Skeletal muscle cell (primary cell): ENCODE measurements at regions not wholly inside any gene's neighbourhood (a gene's known extent, or its start where the extent isn't known, plus 50 kb on each side); places are given as distances from the start of the nearest gene placed in this dataset.
"Not testable (repeated sequence)": the region's sequence is repeated elsewhere in the genome, so short reads cannot be mapped to it uniquely, and the experiment has no call there.

ENCODE experiments used
- DNase-seq: peaks from one replicate; pipeline ENCODE4 v3.0.0-alpha.2; 2010; ENCODE audit warnings: low read depth
- H3K4me3 ChIP-seq: 2 replicates; pipeline ENCODE4 v1.5.1; 2011; ENCODE audit warnings: low read depth, mild to moderate bottlenecking, control low read depth, low read length, moderate library complexity

DNA sequence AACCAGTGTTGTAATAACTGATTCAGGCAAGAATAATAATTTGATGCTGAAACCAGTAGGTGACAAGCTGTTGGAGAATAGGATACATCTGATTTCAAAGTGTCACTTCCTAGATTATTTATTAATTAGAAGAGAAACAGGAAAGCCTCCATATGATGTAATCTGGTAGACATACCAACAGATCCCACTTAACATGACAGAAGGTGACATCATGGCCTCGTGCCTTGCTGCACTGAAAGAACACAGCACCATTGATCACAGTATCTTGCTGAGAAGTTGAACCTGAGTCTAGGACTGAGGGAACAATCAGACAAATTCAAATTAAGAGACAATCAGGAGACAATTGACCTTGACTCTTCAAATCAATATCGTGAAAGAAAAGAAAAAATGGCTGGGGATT lies 131.6 kb upstream of the DLGAP1 start:
- no peak for DNase-seq
- H3K4me3 ChIP-seq: no peak overlapping the region

DNA sequence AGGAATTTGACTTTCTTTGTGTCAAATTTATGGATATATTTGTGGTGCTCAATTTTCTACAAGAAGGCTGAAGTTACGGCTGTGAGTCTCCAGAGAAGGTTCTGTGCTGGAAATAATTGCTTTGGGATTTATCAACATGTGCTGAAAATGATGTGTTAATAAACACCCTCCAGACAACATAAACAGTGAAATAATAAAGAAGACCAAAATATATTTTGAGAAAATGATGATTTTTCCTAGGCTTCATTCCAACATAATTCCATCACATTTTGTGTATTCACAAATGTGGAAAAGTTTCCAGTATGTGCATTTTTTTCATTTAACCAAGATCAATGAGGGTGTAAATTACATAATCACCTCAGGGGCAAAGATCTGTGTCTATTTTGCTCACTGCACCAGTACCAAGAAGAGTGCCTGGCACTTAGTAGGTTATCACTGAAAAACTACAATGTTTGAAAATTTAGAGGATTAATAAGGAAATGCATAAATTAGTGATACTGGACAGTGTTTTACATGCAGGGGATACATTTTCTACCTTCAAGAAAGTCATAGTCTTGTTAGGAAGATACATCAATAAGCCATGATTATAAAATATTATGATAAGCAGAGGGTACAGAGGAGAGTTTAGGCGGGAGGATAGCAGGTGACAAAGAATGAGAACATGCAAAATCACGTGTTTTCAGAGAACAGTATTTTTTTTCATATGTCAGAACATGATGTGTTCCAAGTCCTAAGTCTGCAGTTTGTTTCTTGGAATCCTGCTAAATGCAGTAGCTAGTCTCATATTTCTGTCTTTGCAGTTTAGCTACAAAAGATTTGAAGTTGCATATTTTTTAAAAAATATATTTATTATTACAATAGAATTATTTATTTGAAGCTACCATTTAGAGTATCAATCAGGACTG lies 127.6 kb upstream of the DLGAP1 start:
- no peak overlapping the region for H3K4me3 ChIP-seq
- no peak for DNase-seq

DNA sequence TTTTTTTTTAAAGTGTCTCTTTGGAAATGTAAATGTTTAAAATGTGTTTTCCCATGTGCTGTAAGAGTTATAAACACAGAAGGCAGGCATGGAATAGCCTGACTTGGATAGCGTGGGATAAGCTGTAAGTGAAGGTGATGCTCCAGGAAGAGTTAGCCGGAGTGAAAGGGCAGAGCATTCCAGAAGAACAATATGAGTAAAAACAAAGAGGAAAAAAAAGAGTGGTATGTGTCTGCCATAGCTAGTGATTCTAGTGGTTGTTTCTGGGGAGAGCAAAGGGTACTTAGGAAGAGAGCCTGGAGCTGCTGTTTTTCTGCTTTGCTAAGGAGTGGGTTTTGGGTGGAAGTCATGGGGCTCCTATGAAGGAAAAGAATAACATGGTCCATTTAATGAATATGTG lies 126.9 kb upstream of the DLGAP1 start:
- DNase-seq: no peak
- H3K4me3 ChIP-seq: no peak overlapping the region

DNA sequence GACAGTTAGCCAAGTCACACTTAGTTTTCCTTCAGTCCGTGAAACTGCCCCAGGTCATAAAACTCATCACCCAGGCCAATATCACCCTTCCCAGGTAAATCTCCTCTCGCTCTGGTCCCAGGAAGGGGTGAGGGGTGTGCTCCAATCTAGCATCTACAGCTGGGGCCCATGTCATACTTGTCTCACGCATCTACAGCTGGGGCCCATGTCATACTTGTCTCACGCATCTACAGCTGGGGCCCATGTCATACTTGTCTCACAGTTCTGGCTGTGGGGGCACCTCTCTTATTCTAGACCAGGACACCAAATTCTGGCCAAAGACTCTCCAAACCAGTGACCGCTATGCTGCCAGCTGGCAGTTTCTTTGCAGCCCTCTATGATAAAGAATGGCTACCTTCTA lies 123.3 kb upstream of the DLGAP1 start:
- no peak overlapping the region for H3K4me3 ChIP-seq
- DNase-seq: no peak

DNA sequence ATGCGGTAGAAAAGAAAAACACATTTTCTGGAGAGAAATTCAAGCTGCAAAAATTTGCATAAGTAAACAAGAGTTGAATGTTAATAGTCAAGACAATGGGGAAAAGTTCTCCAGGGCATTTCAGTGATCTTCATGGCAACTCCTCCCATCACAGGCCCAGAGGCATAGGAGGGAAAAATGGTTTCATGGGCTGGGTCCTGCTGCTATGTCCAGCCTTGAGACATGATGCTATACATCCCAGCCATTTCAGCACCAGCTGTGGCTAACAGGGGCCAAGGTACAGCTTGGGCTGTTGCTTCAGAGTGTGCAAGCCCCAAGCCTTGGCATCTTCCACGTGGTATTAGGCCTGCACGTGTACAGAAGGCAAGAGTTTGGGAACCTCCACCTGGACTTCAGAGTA lies 118.6 kb upstream of the DLGAP1 start:
- no peak for DNase-seq

DNA sequence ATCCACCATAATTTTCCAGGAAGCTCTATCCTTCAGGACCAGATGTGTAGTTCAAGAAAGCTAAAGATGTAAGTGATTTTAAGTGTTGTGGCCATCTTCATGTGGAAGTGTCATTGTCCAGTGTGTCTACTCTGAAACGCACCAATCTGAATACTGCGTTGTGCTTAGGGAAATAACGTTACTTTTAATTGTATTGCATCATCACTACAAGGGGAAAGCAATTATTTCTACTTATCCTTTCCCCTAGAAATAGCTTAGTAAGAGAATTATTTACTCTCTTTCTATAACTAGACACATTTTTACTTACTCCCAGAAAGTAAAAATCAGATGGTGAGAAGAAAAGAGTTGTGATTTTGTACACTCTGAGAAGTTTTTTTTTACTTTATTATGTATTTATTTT lies 102.4 kb upstream of the DLGAP1 start:
- no peak overlapping the region for H3K4me3 ChIP-seq
- no peak for DNase-seq

More for the DNA sequence above, 118.6 kb upstream of the DLGAP1 start:
- no peak overlapping the region for H3K4me3 ChIP-seq

DNA sequence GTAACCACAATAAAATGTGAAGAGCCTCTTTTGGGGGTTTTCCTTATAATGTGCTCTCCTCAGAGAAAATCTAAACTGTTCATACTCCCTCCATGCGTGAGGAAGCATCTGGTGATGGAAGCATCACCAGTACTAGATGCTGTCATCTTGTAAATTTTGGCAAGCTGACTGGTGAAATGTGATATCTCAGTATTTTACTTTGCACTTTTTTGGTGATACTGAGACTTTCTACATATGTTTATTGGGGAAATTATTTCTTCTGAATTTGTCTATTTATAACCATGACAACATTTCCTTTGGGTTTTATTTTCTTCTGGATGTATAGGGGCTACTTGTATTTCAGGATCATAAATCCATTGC lies 95.9 kb upstream of the DLGAP1 start:
- DNase-seq: no peak
- no peak overlapping the region for H3K4me3 ChIP-seq

DNA sequence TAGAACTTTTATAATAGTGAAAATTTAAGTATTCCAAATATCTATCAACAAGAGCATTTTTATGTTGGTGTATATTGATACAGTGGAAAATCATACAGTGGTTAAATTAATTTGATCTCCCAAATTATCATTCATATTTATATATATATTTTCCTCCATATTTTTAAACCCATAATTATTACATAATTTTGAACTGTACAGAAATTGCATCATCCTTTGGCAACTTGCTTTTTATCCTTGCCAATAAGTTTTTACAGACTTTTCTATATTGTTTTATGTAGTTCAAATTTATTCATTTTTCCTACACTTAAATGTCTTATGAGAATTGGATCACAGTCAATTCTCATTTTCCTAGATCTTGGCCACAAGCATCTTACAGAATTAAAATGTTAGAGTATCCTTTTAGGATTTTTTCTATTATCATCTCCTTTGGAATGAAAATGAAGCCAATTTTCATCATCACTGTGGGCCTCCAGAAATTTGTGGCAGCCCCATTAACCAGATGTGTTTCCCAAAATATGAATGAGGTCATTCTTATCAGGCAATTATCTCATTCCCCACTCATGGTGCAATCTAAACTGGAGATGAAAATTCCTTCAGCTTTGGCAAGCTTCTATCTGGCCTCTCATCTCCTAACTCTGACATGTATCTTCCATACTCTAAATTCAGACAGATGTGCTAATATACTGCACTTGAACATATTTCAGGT lies 94.2 kb upstream of the DLGAP1 start:
- no peak overlapping the region for H3K4me3 ChIP-seq
- no peak for DNase-seq

DNA sequence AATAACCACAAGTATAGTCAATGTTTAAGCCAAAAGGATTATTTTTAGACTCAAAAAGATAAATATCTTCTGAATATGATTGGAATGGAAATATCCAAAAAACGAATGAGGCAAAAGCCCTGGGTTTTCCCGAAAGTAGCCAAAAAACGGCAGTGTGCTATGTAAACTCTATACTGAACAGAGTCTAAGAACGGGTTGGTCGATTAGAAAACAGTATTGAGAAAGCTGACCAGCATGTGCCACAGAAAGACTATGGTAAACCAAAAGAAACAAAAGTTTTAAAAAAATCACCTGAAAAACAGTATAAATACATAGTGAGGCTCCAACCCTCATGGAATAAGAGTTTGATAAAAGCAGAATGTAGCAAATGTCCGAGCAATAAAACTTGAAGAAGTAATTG lies 92.0 kb upstream of the DLGAP1 start:
- H3K4me3 ChIP-seq: no peak overlapping the region
- no peak for DNase-seq

DNA sequence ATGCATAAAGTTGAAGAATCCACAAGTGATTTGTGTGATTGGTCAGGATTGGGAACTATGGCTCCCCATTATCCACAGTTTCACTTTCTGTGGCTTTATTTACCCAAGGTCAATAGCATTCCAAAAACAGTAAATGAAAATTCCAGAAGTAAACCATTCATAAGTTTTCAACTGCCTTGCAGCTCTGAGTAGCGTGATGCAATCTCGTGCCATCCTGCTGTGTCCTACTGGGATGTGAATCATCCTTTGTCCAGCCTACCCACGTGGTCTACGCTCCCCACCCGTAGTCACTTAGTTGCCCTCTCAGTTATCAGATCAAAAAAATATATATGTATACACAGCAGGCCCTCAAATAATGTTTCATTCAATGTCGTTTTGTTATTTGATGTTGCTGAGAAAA lies 89.0 kb upstream of the DLGAP1 start:
- no peak for DNase-seq
- no peak overlapping the region for H3K4me3 ChIP-seq

DNA sequence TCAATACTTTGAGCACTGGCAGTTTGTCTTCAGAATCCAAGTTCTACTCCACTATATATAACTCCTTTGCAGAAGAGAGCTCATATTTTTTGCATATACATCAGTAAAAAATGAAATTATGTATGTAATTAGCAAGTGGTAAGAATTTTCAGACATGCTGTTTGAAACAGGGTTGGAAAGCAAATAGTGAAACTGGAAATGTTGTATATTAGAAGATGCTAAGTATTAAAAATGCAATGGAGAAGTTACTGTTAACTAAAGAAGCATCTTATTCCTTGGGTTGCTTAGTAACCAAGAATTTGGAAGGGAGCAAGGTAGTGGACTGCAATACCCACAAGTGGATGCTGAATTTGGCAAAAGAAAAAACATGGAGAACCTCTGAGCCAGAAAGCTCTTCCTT lies 88.6 kb upstream of the DLGAP1 start:
- no peak overlapping the region for H3K4me3 ChIP-seq
- DNase-seq: no peak

DNA sequence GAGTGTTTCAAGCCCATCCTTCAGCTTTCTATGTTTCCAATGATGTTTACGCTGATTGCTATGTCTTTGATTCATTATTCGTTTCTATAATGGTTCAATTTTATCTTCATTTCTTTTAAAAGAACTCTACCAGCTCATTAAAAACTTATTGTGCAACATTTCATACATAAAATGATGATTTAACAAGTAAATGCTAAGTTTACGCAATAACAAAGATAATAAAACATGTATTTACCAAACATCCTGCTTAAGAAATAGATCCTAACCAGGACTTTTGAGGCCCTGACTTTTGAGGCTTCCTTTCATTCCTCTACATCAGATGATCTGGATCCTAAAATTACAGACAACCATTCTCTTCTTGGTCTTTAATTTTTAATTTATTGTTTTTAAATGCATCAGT lies 86.5 kb upstream of the DLGAP1 start:
- no peak for DNase-seq
- H3K4me3 ChIP-seq: no peak overlapping the region

DNA sequence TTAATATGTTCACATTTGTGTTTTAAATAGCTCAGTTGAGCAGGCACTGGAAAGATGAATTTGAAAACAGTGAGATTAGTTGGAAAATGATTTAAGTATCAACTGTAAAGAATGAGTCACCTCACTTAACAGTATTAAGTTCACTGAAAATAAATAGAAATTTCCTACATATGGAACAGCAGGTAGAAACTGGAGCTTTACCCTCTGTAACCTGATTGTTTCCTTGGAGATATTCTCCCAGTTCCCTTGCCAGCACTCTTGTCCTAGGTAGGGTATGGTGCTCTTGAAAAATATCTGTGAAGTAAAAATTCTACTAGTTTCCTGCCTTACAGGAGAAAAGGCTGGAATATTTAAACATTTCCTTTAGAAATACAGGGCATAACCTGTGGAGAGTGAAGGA lies 81.3 kb upstream of the DLGAP1 start:
- H3K4me3 ChIP-seq: no peak overlapping the region
- DNase-seq: no peak

DNA sequence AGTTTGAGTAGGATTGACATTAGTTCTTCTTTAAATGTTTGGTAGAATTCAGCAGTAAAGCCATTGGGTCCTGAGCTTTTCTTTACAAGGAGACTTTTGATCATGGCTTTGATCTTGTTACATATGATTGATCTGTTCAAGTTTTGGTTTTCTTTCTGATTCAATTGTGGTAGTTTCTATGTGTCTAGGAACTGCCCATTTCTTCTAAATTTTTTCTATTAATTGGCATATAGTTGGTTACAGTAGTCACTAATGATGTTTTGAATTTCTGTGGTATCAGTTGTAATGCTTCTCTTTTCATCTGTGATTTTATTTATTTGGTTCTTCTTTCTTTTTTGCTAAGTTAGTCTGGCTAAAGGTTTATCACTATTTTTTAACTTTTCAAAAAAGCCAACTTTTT lies 73.3 kb upstream of the DLGAP1 start:
- H3K4me3 ChIP-seq: no peak overlapping the region
- no peak for DNase-seq

DNA sequence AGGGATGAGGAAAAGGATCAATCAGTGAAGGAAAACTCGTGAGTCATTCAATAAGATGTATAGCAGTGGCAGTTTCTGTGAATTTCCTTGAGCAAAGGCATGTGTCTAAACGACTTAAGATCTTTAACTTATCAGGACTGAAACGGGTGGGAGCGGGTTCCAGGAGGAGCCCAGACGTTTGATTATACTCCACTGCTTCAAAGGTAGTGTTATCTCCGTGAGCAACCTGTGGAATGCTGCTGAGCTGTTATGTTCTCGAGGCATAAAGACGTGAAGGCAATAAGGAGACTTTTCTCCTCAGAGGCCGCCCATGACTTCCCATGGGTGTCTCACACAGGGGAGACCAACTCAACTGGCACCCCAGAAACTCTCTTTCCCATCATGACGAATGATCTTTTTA lies 72.7 kb upstream of the DLGAP1 start:
- H3K4me3 ChIP-seq, DNase-seq: not testable (repeated sequence)

DNA sequence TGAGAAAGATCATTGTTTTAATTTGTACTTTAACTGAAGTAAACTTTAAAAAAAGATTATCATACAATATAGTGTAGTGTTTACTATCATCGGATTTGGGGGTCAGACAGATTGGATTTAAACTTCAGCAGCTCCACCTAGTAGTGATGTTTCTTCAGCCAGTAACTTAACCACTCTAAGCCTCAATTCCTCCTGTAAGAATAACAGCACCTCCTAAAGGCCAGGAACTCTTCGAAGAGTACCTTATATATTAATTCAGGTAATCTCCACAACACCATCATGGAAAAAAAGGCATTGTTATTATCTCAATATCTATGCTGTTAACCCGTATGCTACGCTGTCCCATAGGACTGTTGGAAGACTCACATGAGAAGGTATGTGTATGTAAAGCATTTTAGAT lies 69.0 kb upstream of the DLGAP1 start:
- no peak overlapping the region for H3K4me3 ChIP-seq
- DNase-seq: no peak

DNA sequence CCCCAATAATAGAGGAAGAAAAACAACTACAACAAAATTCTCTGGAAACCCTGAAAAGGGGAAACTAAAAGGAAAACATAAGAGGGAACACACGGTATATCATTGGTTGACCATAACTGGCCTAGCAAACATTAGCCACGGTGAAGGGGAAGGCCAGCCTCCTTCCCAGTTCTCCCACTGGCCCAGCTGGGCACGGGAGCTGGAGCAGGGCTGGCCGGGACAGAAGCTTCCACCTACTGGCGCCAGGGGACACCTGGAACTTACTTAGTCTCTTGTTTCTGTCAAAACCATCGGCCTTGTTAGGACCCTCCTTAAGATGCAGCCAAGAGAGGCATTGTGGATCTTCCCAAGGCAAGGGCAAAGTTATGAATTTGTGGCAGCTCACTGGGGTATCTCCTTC lies 56.1 kb upstream of the DLGAP1 start:
- no peak overlapping the region for H3K4me3 ChIP-seq
- no peak for DNase-seq

DNA sequence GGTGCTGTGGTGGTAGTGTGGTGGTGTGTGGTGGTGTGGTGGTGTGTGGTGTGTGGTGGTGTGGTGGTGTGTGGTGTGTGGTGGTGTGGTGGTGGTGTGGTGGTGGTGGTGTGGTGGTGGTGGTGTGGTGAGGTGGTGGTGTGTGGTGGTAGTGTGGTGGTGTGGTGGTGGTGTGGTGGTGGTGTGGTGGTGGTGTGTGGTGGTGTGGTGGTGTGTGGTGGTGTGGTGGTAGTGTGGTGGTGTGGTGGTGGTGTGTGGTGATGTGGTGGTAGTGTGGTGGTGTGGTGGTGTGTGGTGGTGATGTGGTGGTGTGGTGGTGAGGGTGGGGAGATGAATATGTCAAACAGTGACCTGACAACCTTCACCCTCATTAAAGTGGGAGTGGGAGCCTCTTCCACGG lies 55.6 kb upstream of the DLGAP1 start:
- no peak for DNase-seq
- no peak overlapping the region for H3K4me3 ChIP-seq

DNA sequence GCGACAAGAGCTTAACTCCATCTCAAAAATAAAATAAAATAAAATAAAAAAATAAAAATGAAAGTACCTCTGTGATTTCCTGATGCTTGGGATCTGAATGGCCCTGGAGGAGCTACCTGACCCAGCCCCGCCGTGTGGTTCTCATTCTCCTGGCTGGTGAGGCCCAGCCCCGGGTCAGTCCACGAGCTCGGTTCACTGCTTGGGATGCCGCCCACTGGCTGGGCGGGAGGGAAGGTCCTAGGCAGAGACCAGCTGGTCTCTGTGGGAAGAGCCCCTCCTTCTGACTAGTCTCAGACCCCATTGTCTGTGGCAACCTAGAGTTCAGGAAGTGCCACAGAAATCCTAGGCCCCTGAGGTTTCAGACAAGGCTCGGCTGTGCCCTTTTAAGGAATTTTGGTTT lies 55.1 kb upstream of the DLGAP1 start:
- no peak overlapping the region for H3K4me3 ChIP-seq
- no peak for DNase-seq
